GM23338 (cell line): ENCODE measurements at regions not wholly inside any gene's neighbourhood (a gene's known extent, or its start where the extent isn't known, plus 50 kb on each side); places are given as distances from the start of the nearest gene placed in this dataset.

ENCODE experiments used
- ATAC-seq: fragments of 200-7000 bp; cut with Tn5 transposase; 3 replicates; pipeline ENCODE4 v1.9.1; 2020
- DNase-seq: peaks from one replicate; pipeline ENCODE4 v3.0.0-alpha.2; 2015; ENCODE audit warnings: low spot score
- H2AFZ ChIP-seq: fragments of 200-600 bp; sonication (generic); 2 replicates; pipeline ENCODE4 v1.8.0; 2016; ENCODE audit warnings: antibody characterized with exemption, mild to moderate bottlenecking, moderate library complexity
- H3F3A ChIP-seq: fragments of 200-600 bp; sonication (generic); replicated peaks from 2 replicates; pipeline ENCODE4 v1.8.0; 2017; ENCODE audit warnings: antibody characterized with exemption, mixed run types, low read depth
- H3K27ac ChIP-seq: fragments of 200-600 bp; sonication (generic); 2 replicates; pipeline ENCODE4 v1.6.1; 2016; ENCODE audit warnings: low read depth
- H3K27me3 ChIP-seq: fragments of 200-600 bp; sonication (generic); 2 replicates; pipeline ENCODE4 v1.8.0; 2016; ENCODE audit warnings: mild to moderate bottlenecking, mixed run types, moderate library complexity; ENCODE audit not compliant: insufficient read depth
- H3K36me3 ChIP-seq: fragments of 200-600 bp; sonication (generic); 2 replicates; pipeline ENCODE4 v1.8.0; 2016; ENCODE audit warnings: mild to moderate bottlenecking; ENCODE audit not compliant: insufficient read depth
- H3K4me1 ChIP-seq: fragments of 200-600 bp; sonication (generic); 2 replicates; pipeline ENCODE4 v1.8.0; 2016; ENCODE audit warnings: mild to moderate bottlenecking, moderate library complexity; ENCODE audit not compliant: insufficient read depth
- H3K4me2 ChIP-seq: fragments of 200-600 bp; sonication (generic); 2 replicates; pipeline ENCODE4 v1.7.1; 2017; ENCODE audit warnings: mixed run types
- H3K4me3 ChIP-seq: fragments of 200-600 bp; sonication (generic); 2 replicates; pipeline ENCODE4 v1.6.1; 2016; ENCODE audit warnings: mixed run types
- H3K79me2 ChIP-seq: fragments of 200-600 bp; sonication (generic); replicated peaks from 2 replicates; pipeline ENCODE4 v1.8.0; 2017; ENCODE audit warnings: mild to moderate bottlenecking; ENCODE audit not compliant: insufficient read depth
- H3K9me2 ChIP-seq: fragments of 200-600 bp; sonication (generic); 2 replicates; pipeline ENCODE4 v1.8.0; 2017; ENCODE audit not compliant: insufficient read depth
- H4K20me1 ChIP-seq: fragments of 200-600 bp; sonication (generic); replicated peaks from 2 replicates; pipeline ENCODE4 v1.8.0; 2017; ENCODE audit warnings: mild to moderate bottlenecking; ENCODE audit not compliant: insufficient read depth
- H3K27ac Mint-ChIP-seq: 2 replicates; pipeline ENCODE4 v1.8.0; 2020; ENCODE audit warnings: inconsistent platforms, mild to moderate bottlenecking, moderate library complexity, mixed read lengths
- H3K27me3 Mint-ChIP-seq: 3 replicates; pipeline ENCODE4 v1.8.0; 2022; ENCODE audit warnings: low read depth, mild to moderate bottlenecking, moderate library complexity, mixed read lengths, inconsistent platforms; ENCODE audit not compliant: insufficient read depth, poor library complexity
- H3K36me3 Mint-ChIP-seq: 3 replicates; pipeline ENCODE4 v1.8.0; 2021; ENCODE audit warnings: low read depth, mild to moderate bottlenecking, inconsistent platforms, moderate library complexity, mixed read lengths
- H3K4me1 Mint-ChIP-seq: 3 replicates; pipeline ENCODE4 v1.8.0; 2020; ENCODE audit warnings: mild to moderate bottlenecking, inconsistent platforms, mixed read lengths
- H3K4me3 Mint-ChIP-seq: 3 replicates; pipeline ENCODE4 v1.8.0; 2021; ENCODE audit warnings: moderate library complexity, mild to moderate bottlenecking, inconsistent platforms, mixed read lengths
- H3K9me3 Mint-ChIP-seq: 3 replicates; pipeline ENCODE4 v1.8.0; 2020; ENCODE audit warnings: moderate library complexity, mild to moderate bottlenecking, inconsistent platforms, mixed read lengths
- CREB1 ChIP-seq: fragments of 250-450 bp; sonication (Bioruptor Pico); IDR thresholded peaks from 2 replicates; pipeline ENCODE4 v1.5.0; 2020; ENCODE audit warnings: low read depth, mild to moderate bottlenecking, moderate library complexity
- EZH2phosphoT487 ChIP-seq: fragments of 200-600 bp; sonication (generic); IDR thresholded peaks from one replicate; pipeline ENCODE4 v1.8.1; 2018; ENCODE audit warnings: antibody characterized with exemption; ENCODE audit not compliant: unreplicated experiment
- POLR2AphosphoS5 ChIP-seq: IDR thresholded peaks from 2 replicates; pipeline ENCODE4 v1.6.1; 2016; ENCODE audit warnings: antibody characterized with exemption, low read depth
- STAT1 ChIP-seq: IDR thresholded peaks from one replicate; pipeline ENCODE4 v1.6.1; 2016; ENCODE audit warnings: antibody characterized with exemption; ENCODE audit not compliant: unreplicated experiment
- ZNF114 ChIP-seq: fragments of 250-450 bp; sonication (Bioruptor Pico); IDR thresholded peaks from 2 replicates; pipeline ENCODE4 v1.5.0; 2020; ENCODE audit warnings: mild to moderate bottlenecking, moderate library complexity
- ZNF331 ChIP-seq: fragments of 250-450 bp; sonication (Bioruptor Pico); IDR thresholded peaks from 2 replicates; pipeline ENCODE4 v1.5.0; 2020; ENCODE audit warnings: low read depth, mild to moderate bottlenecking, moderate library complexity
- TF ChIP-seq, protein P1 (sequence below): IDR thresholded peaks from 2 replicates; pipeline ENCODE4 v1.6.1; 2016; ENCODE audit warnings: antibody characterized with exemption
- TF ChIP-seq, protein P2 (sequence below): IDR thresholded peaks from one replicate; pipeline ENCODE4 v1.6.1; 2018; ENCODE audit warnings: antibody characterized with exemption; ENCODE audit not compliant: unreplicated experiment
- TF ChIP-seq, protein P3 (sequence below): fragments of 250-450 bp; sonication (Bioruptor Pico); IDR thresholded peaks from 2 replicates; pipeline ENCODE4 v1.5.0; 2020; ENCODE audit warnings: mild to moderate bottlenecking, moderate library complexity

DNA sequence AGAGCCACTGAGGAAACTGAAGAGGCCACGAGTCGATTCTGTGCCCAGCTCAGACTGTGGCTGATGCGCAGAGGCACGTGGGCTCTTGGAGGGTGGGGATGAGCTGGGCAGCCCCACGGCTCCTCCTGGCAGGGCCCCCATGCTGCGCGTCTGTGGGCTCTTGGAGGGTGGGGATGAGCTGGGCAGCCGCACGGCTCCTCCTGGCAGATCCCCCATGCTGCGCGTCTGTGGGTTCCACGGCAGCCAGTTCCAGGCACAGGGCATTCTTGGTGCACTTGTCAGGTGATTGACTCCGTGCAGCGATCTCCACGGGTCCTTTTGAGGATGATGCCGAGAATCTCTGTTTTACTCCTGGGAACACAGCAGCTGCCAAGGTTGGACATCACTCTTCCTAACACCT lies 138.1 kb upstream of the ZNF236 start:
- Mint-ChIP-seq H3K4me1 (peaks cover 34% of the 10 kb centered on the region), H3K27me3 (peaks cover 14% of the 10 kb centered on the region), H3K36me3 (peaks cover 4% of the 10 kb centered on the region; the same call in 2 of the 3 replicates), H3K9me3 (peaks cover 12% of the 10 kb centered on the region; the same call in 2 of the 3 replicates), H3K27ac (no peak overlapping the region), H3K4me3 (no peak overlapping the region)
- ATAC-seq (no peak), DNase-seq (no peak)
- Histone ChIP-seq H3F3A (no peaks in the 10 kb centered on the region), H3K27me3 (no peaks in the 10 kb centered on the region), H3K9me2 (no peaks in the 10 kb centered on the region), H2AFZ (no peak overlapping the region), H3K4me3 (no peak overlapping the region), H3K27ac (no peak overlapping the region), H3K79me2 (no peaks in the 10 kb centered on the region), H3K4me2 (no peak overlapping the region), H3K4me1 (0 out of 2 replicates have a peak, but pooled peaks cover 9% of the 10 kb centered on the region), H3K36me3 (no peaks in the 10 kb centered on the region), H4K20me1 (no peaks in the 10 kb centered on the region)
- TF ChIP-seq, protein P1, sequence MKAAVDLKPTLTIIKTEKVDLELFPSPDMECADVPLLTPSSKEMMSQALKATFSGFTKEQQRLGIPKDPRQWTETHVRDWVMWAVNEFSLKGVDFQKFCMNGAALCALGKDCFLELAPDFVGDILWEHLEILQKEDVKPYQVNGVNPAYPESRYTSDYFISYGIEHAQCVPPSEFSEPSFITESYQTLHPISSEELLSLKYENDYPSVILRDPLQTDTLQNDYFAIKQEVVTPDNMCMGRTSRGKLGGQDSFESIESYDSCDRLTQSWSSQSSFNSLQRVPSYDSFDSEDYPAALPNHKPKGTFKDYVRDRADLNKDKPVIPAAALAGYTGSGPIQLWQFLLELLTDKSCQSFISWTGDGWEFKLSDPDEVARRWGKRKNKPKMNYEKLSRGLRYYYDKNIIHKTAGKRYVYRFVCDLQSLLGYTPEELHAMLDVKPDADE: no peak
- no peak for TF ChIP-seq ZNF114
- TF ChIP-seq POLR2AphosphoS5: no peak

DNA sequence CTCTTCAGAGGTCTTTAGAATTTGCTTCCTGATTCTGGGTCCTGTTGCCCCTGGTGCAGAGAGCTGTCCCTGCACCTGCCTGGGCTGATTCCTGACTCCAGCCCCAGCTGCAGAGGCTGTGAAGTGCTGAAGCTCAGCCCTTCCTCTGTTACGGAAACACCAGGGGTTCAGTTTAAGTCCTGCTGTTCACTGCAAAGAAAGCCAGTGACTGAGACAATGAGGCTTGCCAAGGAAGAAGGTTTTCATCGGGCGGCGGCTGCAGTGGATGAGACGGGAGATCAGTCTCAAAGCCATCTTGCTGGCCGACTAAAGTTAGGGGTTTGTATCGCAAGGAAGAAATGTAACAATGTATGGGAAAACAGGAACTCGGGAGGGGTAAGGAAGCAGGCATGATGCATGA lies 142.4 kb upstream of the ZNF236 start:
- H3K9me3 Mint-ChIP-seq: peaks cover 12% of the 10 kb centered on the region; the same call in 2 of the 3 replicates
- H3K36me3 Mint-ChIP-seq: peaks cover 4% of the 10 kb centered on the region; the same call in 2 of the 3 replicates
- H3K4me1 ChIP-seq: no peaks in the 10 kb centered on the region
- H3K27me3 ChIP-seq: no peaks in the 10 kb centered on the region
- H3K4me3 Mint-ChIP-seq: no peak overlapping the region
- no peak overlapping the region for H3K4me3 ChIP-seq
- peak overlapping the region; percentile 47; the same call in 1 of the 2 replicates for H3K27ac Mint-ChIP-seq
- no peak for TF ChIP-seq ZNF114
- TF ChIP-seq STAT1: no peak
- TF ChIP-seq CREB1 (CRISPR knock-in tag): no peak
- TF ChIP-seq, protein P2, sequence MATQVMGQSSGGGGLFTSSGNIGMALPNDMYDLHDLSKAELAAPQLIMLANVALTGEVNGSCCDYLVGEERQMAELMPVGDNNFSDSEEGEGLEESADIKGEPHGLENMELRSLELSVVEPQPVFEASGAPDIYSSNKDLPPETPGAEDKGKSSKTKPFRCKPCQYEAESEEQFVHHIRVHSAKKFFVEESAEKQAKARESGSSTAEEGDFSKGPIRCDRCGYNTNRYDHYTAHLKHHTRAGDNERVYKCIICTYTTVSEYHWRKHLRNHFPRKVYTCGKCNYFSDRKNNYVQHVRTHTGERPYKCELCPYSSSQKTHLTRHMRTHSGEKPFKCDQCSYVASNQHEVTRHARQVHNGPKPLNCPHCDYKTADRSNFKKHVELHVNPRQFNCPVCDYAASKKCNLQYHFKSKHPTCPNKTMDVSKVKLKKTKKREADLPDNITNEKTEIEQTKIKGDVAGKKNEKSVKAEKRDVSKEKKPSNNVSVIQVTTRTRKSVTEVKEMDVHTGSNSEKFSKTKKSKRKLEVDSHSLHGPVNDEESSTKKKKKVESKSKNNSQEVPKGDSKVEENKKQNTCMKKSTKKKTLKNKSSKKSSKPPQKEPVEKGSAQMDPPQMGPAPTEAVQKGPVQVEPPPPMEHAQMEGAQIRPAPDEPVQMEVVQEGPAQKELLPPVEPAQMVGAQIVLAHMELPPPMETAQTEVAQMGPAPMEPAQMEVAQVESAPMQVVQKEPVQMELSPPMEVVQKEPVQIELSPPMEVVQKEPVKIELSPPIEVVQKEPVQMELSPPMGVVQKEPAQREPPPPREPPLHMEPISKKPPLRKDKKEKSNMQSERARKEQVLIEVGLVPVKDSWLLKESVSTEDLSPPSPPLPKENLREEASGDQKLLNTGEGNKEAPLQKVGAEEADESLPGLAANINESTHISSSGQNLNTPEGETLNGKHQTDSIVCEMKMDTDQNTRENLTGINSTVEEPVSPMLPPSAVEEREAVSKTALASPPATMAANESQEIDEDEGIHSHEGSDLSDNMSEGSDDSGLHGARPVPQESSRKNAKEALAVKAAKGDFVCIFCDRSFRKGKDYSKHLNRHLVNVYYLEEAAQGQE: no peak
- peak; percentile 49; the same call in 1 of the 2 replicates for TF ChIP-seq ZNF331 (CRISPR knock-in tag)
- TF ChIP-seq EZH2phosphoT487: no peak
- TF ChIP-seq, protein P3, sequence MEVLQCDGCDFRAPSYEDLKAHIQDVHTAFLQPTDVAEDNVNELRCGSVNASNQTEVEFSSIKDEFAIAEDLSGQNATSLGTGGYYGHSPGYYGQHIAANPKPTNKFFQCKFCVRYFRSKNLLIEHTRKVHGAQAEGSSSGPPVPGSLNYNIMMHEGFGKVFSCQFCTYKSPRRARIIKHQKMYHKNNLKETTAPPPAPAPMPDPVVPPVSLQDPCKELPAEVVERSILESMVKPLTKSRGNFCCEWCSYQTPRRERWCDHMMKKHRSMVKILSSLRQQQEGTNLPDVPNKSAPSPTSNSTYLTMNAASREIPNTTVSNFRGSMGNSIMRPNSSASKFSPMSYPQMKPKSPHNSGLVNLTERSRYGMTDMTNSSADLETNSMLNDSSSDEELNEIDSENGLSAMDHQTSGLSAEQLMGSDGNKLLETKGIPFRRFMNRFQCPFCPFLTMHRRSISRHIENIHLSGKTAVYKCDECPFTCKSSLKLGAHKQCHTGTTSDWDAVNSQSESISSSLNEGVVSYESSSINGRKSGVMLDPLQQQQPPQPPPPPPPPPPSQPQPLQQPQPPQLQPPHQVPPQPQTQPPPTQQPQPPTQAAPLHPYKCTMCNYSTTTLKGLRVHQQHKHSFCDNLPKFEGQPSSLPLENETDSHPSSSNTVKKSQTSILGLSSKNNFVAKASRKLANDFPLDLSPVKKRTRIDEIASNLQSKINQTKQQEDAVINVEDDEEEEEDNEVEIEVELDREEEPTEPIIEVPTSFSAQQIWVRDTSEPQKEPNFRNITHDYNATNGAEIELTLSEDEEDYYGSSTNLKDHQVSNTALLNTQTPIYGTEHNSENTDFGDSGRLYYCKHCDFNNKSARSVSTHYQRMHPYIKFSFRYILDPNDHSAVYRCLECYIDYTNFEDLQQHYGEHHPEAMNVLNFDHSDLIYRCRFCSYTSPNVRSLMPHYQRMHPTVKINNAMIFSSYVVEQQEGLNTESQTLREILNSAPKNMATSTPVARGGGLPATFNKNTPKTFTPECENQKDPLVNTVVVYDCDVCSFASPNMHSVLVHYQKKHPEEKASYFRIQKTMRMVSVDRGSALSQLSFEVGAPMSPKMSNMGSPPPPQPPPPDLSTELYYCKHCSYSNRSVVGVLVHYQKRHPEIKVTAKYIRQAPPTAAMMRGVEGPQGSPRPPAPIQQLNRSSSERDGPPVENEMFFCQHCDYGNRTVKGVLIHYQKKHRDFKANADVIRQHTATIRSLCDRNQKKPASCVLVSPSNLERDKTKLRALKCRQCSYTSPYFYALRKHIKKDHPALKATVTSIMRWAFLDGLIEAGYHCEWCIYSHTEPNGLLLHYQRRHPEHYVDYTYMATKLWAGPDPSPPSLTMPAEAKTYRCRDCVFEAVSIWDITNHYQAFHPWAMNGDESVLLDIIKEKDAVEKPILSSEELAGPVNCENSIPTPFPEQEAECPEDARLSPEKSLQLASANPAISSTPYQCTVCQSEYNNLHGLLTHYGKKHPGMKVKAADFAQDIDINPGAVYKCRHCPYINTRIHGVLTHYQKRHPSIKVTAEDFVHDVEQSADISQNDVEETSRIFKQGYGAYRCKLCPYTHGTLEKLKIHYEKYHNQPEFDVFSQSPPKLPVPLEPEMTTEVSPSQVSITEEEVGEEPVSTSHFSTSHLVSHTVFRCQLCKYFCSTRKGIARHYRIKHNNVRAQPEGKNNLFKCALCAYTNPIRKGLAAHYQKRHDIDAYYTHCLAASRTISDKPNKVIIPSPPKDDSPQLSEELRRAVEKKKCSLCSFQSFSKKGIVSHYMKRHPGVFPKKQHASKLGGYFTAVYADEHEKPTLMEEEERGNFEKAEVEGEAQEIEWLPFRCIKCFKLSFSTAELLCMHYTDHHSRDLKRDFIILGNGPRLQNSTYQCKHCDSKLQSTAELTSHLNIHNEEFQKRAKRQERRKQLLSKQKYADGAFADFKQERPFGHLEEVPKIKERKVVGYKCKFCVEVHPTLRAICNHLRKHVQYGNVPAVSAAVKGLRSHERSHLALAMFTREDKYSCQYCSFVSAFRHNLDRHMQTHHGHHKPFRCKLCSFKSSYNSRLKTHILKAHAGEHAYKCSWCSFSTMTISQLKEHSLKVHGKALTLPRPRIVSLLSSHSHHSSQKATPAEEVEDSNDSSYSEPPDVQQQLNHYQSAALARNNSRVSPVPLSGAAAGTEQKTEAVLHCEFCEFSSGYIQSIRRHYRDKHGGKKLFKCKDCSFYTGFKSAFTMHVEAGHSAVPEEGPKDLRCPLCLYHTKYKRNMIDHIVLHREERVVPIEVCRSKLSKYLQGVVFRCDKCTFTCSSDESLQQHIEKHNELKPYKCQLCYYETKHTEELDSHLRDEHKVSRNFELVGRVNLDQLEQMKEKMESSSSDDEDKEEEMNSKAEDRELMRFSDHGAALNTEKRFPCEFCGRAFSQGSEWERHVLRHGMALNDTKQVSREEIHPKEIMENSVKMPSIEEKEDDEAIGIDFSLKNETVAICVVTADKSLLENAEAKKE (CRISPR knock-in tag): no peak
- H2AFZ ChIP-seq: 0 out of 2 replicates have a peak overlapping the region, but pooled peaks have one; percentile 2
- peaks cover 15% of the 10 kb centered on the region; the same call in 2 of the 3 replicates for H3K4me1 Mint-ChIP-seq
- H3K27me3 Mint-ChIP-seq: peaks cover 6% of the 10 kb centered on the region
- H3K4me2 ChIP-seq: no peak overlapping the region
- no peaks in the 10 kb centered on the region for H3K9me2 ChIP-seq
- no peak overlapping the region for H3K27ac ChIP-seq
- DNase-seq: peak; percentile 57
- H3K79me2 ChIP-seq: no peaks in the 10 kb centered on the region
- ATAC-seq: peak; percentile 93
- no peaks in the 10 kb centered on the region for H3K36me3 ChIP-seq
- H4K20me1 ChIP-seq: no peaks in the 10 kb centered on the region
- H3F3A ChIP-seq: no peaks in the 10 kb centered on the region
